Suprapubic skin (tissue), 4 donors: ENCODE measurements at regions not wholly inside any gene's neighbourhood (a gene's known extent, or its start where the extent isn't known, plus 50 kb on each side); places are given as distances from the start of the nearest gene placed in this dataset.
"Not testable (repeated sequence)": the region's sequence is repeated elsewhere in the genome, so short reads cannot be mapped to it uniquely, and the experiment has no call there.

Experiments used
- DNase-seq, 2 donors: peaks; one replicate each; pipeline ENCODE4 v3.0.0-alpha.2; 2019; ENCODE audit warnings: low spot score in 2 of 2
- H3K27ac ChIP-seq: fragments of 200-600 bp; sonication (generic); one replicate; pipeline ENCODE4 v1.5.1; 2019
- H3K27me3 ChIP-seq: fragments of 200-600 bp; sonication (generic); one replicate; pipeline ENCODE4 v1.5.1; 2019
- H3K36me3 ChIP-seq: fragments of 200-600 bp; sonication (generic); one replicate; pipeline ENCODE4 v1.5.1; 2019
- H3K4me1 ChIP-seq: fragments of 200-600 bp; sonication (generic); one replicate; pipeline ENCODE4 v1.5.1; 2019
- H3K4me3 ChIP-seq: fragments of 200-600 bp; sonication (generic); one replicate; pipeline ENCODE4 v1.5.1; 2019; ENCODE audit warnings: mild to moderate bottlenecking
- H3K9me3 ChIP-seq: fragments of 200-600 bp; sonication (generic); one replicate; pipeline ENCODE4 v1.5.1; 2019
- CTCF ChIP-seq, 2 donors: fragments of 200-600 bp in 1 of 2; fragments of 450-650 bp in 1 of 2; sonication (generic) in 1 of 2; IDR thresholded peaks; one replicate each; pipeline ENCODE4 v1.5.1; 2016 to 2019; ENCODE audit warnings: antibody characterized with exemption in 2 of 2, mild to moderate bottlenecking in 1 of 2, moderate library complexity in 1 of 2
- EP300 ChIP-seq: sonication (generic); formaldehyde crosslinking; IDR thresholded peaks from one replicate; pipeline ENCODE4 v1.6.1; 2017; ENCODE audit warnings: antibody characterized with exemption
- POLR2A ChIP-seq, 2 donors: fragments of 450-650 bp; IDR thresholded peaks; one replicate each; pipeline ENCODE4 v1.6.1; 2017; ENCODE audit warnings: antibody characterized with exemption in 2 of 2, mild to moderate bottlenecking in 2 of 2, moderate library complexity in 2 of 2
- POLR2AphosphoS5 ChIP-seq, 3 donors: sonication (generic); formaldehyde crosslinking; IDR thresholded peaks; one replicate each; pipeline ENCODE4 v1.6.1; 2017; ENCODE audit warnings: antibody characterized with exemption in 3 of 3
- WGBS: methylation state at CpG from one replicate; pipeline ENCODE4 v1.1.5; 2018; 5-methylcytosine and 5-hydroxymethylcytosine counted together

GRCh38 chr2:8606649-8607550, 75.0 kb upstream of the ID2 start:
- peaks cover 3% of the 10 kb centered on the region for H3K4me1 ChIP-seq
- H3K36me3 ChIP-seq = no peaks in the 10 kb centered on the region
- no peaks in the 10 kb centered on the region for H3K9me3 ChIP-seq
- TF ChIP-seq CTCF (IDR thresholded peaks at IDR 0.05) (no peak), POLR2AphosphoS5 (IDR thresholded peaks at IDR 0.05) (no peak), POLR2A (IDR thresholded peaks at IDR 0.05) (no peak), EP300 (no peak)
- 96% methylated on average over 19 of the region's 20 CpGs for WGBS
- no peak overlapping the region for H3K27ac ChIP-seq
- no peaks in the 10 kb centered on the region for H3K27me3 ChIP-seq
- no peak overlapping the region for H3K4me3 ChIP-seq
- peak in 1 of 2 donors; percentile 52 for DNase-seq

- no peaks in the 10 kb centered on the region for H3K9me3 ChIP-seq
- peaks cover 4% of the 10 kb centered on the region for H3K27me3 ChIP-seq
- DNase-seq = peak in 1 of 2 donors; percentile 25
- no peak for TF ChIP-seq POLR2AphosphoS5 (IDR thresholded peaks at IDR 0.05)
- no peak for TF ChIP-seq POLR2A (IDR thresholded peaks at IDR 0.05)
- H3K4me1 ChIP-seq = peaks cover 3% of the 10 kb centered on the region
- no peak overlapping the region for H3K27ac ChIP-seq
- H3K36me3 ChIP-seq = no peaks in the 10 kb centered on the region
- H3K4me3 ChIP-seq = no peak overlapping the region
- WGBS = 63% methylated on average over 5 of the region's 5 CpGs
These were observed 74.2 kb upstream of the ID2 start for GRCh38 chr2:8607606-8608005.

GRCh38 chr2:8608411-8608954, 73.4 kb upstream of the ID2 start:
- Histone ChIP-seq H3K4me1 (peaks cover 3% of the 10 kb centered on the region), H3K27me3 (peaks cover 5% of the 10 kb centered on the region), H3K4me3 (no peak overlapping the region), H3K36me3 (no peaks in the 10 kb centered on the region), H3K9me3 (no peaks in the 10 kb centered on the region), H3K27ac (no peak overlapping the region)
- TF ChIP-seq EP300 (no peak), POLR2A (IDR thresholded peaks at IDR 0.05) (no peak), POLR2AphosphoS5 (IDR thresholded peaks at IDR 0.05) (no peak), CTCF (IDR thresholded peaks at IDR 0.05) (no peak)
- WGBS = 85% methylated on average over 6 of the region's 6 CpGs
- DNase-seq = peak in 1 of 2 donors; percentile 45

- H3K27me3 ChIP-seq = peaks cover 5% of the 10 kb centered on the region
These were observed 72.5 kb upstream of the ID2 start for GRCh38 chr2:8609357-8609811.

GRCh38 chr2:8610775-8611174, 71.1 kb upstream of the ID2 start:
- H3K27ac ChIP-seq, H3K36me3 ChIP-seq, DNase-seq, H3K27me3 ChIP-seq, H3K4me1 ChIP-seq, H3K9me3 ChIP-seq, H3K4me3 ChIP-seq: not testable (repeated sequence)
- WGBS = 63% methylated on average over 3 of the region's 3 CpGs

More at GRCh38 chr2:8609357-8609811, 72.5 kb upstream of the ID2 start:
- TF ChIP-seq CTCF (IDR thresholded peaks at IDR 0.05) (no peak), EP300 (no peak), POLR2A (IDR thresholded peaks at IDR 0.05) (no peak), POLR2AphosphoS5 (IDR thresholded peaks at IDR 0.05) (no peak)
- no peak overlapping the region for H3K27ac ChIP-seq
- WGBS = 82% methylated on average over 5 of the region's 5 CpGs
- H3K36me3 ChIP-seq = no peaks in the 10 kb centered on the region
- H3K9me3 ChIP-seq = no peaks in the 10 kb centered on the region
- DNase-seq = peak; percentile 30 to 48
- peaks cover 3% of the 10 kb centered on the region for H3K4me1 ChIP-seq
- H3K4me3 ChIP-seq = no peak overlapping the region

- WGBS = over 99% methylated on average over 7 of the region's 7 CpGs
- TF ChIP-seq POLR2AphosphoS5 (IDR thresholded peaks at IDR 0.05) (no peak), CTCF (IDR thresholded peaks at IDR 0.05) (no peak), EP300 (no peak), POLR2A (IDR thresholded peaks at IDR 0.05) (no peak)
- Histone ChIP-seq H3K4me3 (no peak overlapping the region), H3K9me3 (no peaks in the 10 kb centered on the region), H3K27me3 (peaks cover 5% of the 10 kb centered on the region), H3K4me1 (peaks cover 3% of the 10 kb centered on the region), H3K27ac (no peak overlapping the region), H3K36me3 (no peaks in the 10 kb centered on the region)
- peak in 1 of 2 donors; percentile 21 for DNase-seq
These were observed 70.6 kb upstream of the ID2 start for GRCh38 chr2:8611246-8611645.
